Activated naive CD8-positive, alpha-beta T cell treated with anti-CD3 and anti-CD28 coated beads, Interleukin-2, amount 50 U/mL, for 24 hours (primary cell): ENCODE measurements at regions not wholly inside any gene's neighbourhood (a gene's known extent, or its start where the extent isn't known, plus 50 kb on each side); places are given as distances from the start of the nearest gene placed in this dataset.

Source experiments
- ATAC-seq: fragments of 150-1000 bp; cut with Tn5 transposase; one replicate; pipeline ENCODE4 v1.10.0; 2021
- DNase-seq: peaks from one replicate; pipeline ENCODE4 v3.0.0; 2021
- H3K27ac Mint-ChIP-seq: one replicate; pipeline ENCODE4 v1.8.0; 2021; ENCODE audit warnings: mild to moderate bottlenecking, mixed read lengths
- H3K27me3 Mint-ChIP-seq: one replicate; pipeline ENCODE4 v1.8.0; 2021; ENCODE audit warnings: mixed read lengths
- H3K36me3 Mint-ChIP-seq: one replicate; pipeline ENCODE4 v1.8.0; 2021; ENCODE audit warnings: low read depth, mixed read lengths
- H3K4me1 Mint-ChIP-seq: one replicate; pipeline ENCODE4 v1.8.0; 2021; ENCODE audit warnings: mixed read lengths
- H3K4me3 Mint-ChIP-seq: one replicate; pipeline ENCODE4 v1.8.0; 2021; ENCODE audit warnings: mild to moderate bottlenecking, moderate library complexity, mixed read lengths
- H3K9me3 Mint-ChIP-seq: one replicate; pipeline ENCODE4 v1.8.0; 2021; ENCODE audit warnings: mixed read lengths

- Mint-ChIP-seq H3K27me3 (no peaks in the 10 kb centered on the region), H3K4me3 (no peak overlapping the region), H3K27ac (no peak overlapping the region), H3K36me3 (no peaks in the 10 kb centered on the region), H3K9me3 (peaks cover 6% of the 10 kb centered on the region), H3K4me1 (no peaks in the 10 kb centered on the region)
- no peak for ATAC-seq
- no peak for DNase-seq
These were observed 1475.5 kb upstream of the AGA start for GRCh38 chr4:178917756-178918155.

- ATAC-seq = no peak
- Mint-ChIP-seq H3K27me3 (no peaks in the 10 kb centered on the region), H3K4me3 (no peak overlapping the region)
These were observed 1494.9 kb upstream of the AGA start for GRCh38 chr4:178937130-178937529.

DNA sequence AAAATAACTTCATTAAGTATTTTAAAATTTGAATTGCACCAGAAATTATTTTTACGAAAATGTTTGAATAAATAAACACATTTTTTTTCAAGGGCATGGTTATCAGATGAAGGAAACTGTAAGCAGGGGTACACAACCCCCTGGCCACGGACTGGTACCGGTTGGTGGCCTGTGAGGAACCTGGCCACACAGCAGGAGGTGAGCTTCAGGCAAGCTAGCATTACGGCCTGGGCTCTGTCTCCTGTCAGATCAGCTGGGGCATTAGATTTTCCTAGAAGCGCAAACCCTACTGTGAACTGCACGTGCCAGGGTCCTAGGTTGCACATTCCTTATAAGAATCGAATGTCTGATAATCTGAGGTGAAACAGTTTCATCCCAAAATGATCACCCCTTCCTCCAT lies 1499.7 kb upstream of the AGA start:
- H3K27me3 Mint-ChIP-seq = no peaks in the 10 kb centered on the region
- ATAC-seq = no peak

More at GRCh38 chr4:178937130-178937529, 1494.9 kb upstream of the AGA start:
- no peak for DNase-seq
- Mint-ChIP-seq H3K27ac (no peak overlapping the region), H3K9me3 (peaks cover 14% of the 10 kb centered on the region), H3K4me1 (no peaks in the 10 kb centered on the region), H3K36me3 (no peaks in the 10 kb centered on the region)

DNA sequence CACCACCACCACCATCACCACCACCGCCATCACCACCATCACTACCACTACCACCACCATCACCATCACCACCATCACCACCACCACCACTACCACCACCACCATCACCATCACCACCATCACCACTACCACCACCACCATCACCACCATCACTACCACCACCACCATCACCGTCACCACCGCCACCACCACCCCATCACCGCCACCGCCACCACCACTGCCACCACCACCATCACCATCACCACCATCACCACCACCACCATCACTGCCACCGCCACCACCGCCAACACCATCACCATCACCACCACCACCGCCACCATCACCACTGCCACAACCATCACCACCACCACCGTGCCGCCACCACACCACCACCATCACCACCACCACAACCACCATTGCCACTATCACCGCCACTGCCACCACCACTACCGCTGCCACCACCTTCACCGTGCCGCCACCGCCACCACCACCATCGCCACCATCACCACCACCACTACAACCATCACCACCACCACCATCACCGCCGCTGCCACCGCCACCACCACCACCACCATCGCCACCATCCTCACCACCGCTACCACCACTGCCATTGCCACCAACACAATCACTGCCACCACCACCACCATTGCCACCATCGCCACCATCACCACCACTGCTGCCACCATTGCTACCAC lies 1511.3 kb upstream of the AGA start:
- Mint-ChIP-seq H3K4me3 (no peak overlapping the region), H3K27me3 (no peaks in the 10 kb centered on the region), H3K36me3 (no peaks in the 10 kb centered on the region), H3K27ac (no peak overlapping the region), H3K9me3 (peaks cover 14% of the 10 kb centered on the region), H3K4me1 (no peaks in the 10 kb centered on the region)
- DNase-seq = no peak
- no peak for ATAC-seq

More for the DNA sequence above, 1499.7 kb upstream of the AGA start:
- Mint-ChIP-seq H3K9me3 (peaks cover 8% of the 10 kb centered on the region), H3K36me3 (no peaks in the 10 kb centered on the region), H3K4me3 (no peak overlapping the region), H3K27ac (no peak overlapping the region), H3K4me1 (no peaks in the 10 kb centered on the region)
- no peak for DNase-seq

DNA sequence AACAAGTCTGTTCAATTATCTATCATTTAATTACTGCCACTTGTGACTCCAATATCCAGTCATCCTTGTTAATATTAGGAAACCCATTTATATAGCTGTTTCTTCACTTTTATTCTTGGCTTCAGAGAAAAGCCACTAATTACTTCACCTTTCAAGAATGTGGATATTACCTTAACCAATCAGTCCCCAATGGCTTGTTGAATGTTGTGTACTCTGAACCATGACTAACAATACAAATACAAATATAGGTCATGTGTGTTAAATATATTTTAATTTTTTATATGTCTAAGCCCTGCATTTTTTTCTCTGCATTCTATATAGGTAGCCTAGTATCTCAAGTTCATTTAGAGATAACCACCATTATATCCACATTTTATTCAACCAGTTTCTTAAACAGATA lies 1513.4 kb upstream of the AGA start:
- Mint-ChIP-seq H3K27ac (no peak overlapping the region), H3K36me3 (no peaks in the 10 kb centered on the region), H3K9me3 (peaks cover 17% of the 10 kb centered on the region)

DNA sequence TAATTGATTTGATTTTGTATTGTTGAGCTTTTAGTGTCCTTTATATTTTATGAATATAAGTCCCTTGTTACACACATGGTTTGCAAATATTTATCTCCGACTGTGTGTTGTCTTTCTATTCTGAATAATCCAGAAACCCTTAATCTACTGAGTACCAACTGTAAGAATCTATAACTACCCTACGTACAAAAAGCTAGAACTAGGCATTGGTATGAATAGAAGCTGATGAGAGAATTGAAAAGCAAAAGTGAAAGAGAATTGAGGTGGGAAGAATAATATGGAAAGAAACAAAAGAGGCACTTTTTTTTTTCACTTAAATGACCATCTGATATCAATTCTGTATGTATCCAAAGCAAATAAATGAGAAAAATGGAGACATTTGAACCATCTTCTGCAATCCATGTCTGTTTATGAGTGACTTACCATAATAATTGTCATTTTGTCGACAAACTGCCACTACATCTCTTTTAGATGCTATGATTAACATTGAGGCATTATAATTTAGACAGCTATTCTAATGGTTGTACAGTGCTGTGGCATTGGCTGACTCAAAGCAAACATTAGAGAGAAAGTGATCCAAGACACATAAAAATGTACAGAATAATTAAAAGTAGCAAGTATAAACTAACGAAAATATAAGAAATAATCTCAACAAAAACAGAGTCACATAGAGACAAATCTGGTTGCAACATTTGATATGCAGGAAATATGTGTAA lies 1516.6 kb upstream of the AGA start:
- Mint-ChIP-seq H3K9me3 (peaks cover 14% of the 10 kb centered on the region), H3K4me1 (no peaks in the 10 kb centered on the region), H3K4me3 (no peak overlapping the region), H3K27ac (no peak overlapping the region), H3K36me3 (no peaks in the 10 kb centered on the region), H3K27me3 (no peaks in the 10 kb centered on the region)
- ATAC-seq (no peak), DNase-seq (no peak)

More for the DNA sequence above, 1513.4 kb upstream of the AGA start:
- DNase-seq = no peak
- Mint-ChIP-seq H3K27me3 (no peaks in the 10 kb centered on the region), H3K4me3 (no peak overlapping the region), H3K4me1 (no peaks in the 10 kb centered on the region)
- ATAC-seq = no peak

- Mint-ChIP-seq H3K9me3 (peaks cover 11% of the 10 kb centered on the region), H3K4me3 (no peak overlapping the region), H3K27ac (no peak overlapping the region), H3K27me3 (no peaks in the 10 kb centered on the region), H3K4me1 (no peaks in the 10 kb centered on the region), H3K36me3 (no peaks in the 10 kb centered on the region)
- ATAC-seq (no peak), DNase-seq (no peak)
These were observed 1521.3 kb upstream of the AGA start for GRCh38 chr4:178963446-178964045.

DNA sequence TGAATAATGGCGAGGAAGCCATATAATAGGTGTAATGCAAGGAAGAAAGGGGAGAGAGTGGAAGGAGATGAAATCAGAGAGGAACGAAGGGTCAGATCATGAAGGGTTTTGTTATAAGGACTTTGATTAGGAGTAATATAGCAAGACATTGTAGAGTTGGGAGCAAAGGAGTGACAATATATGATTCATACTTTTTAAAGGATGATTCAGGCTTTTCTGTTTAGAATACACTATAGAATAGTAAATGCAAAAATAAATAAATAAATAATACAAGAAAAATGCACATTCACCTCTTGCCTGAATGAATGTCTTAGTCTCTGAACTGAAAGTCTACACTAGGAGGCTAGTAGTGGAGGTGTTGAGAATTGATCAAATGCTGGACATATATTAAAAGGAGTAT lies 1524.4 kb upstream of the AGA start:
- Mint-ChIP-seq H3K27me3 (no peaks in the 10 kb centered on the region), H3K27ac (no peak overlapping the region), H3K36me3 (no peaks in the 10 kb centered on the region), H3K4me1 (no peaks in the 10 kb centered on the region), H3K9me3 (peaks cover 13% of the 10 kb centered on the region), H3K4me3 (no peak overlapping the region)
- ATAC-seq = no peak
- no peak for DNase-seq

GRCh38 chr4:178970433-178971140 lies 1528.3 kb upstream of the AGA start:
- Mint-ChIP-seq H3K36me3 (no peaks in the 10 kb centered on the region), H3K4me1 (no peaks in the 10 kb centered on the region), H3K27me3 (no peaks in the 10 kb centered on the region), H3K9me3 (peaks cover 13% of the 10 kb centered on the region), H3K27ac (no peak overlapping the region), H3K4me3 (no peak overlapping the region)
- ATAC-seq (no peak), DNase-seq (no peak)

DNA sequence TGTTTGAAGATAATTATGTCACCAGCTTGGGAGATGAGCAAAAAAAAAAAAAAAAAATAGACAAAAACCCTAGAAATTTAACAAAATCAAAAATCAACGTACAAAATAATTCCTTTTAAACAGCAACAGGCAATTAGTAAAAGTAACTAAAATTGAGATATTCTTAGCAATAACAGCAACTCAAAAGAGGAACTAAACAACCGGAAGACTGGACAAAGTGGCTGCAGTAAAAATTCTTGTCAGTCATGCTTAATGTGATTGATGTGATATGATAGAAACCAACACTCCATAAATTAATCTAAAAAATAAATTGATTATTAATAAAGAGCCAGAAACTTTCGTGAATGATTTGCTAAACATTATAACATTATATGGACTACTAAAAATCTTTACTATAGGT lies 1534.6 kb upstream of the AGA start:
- Mint-ChIP-seq H3K27me3 (no peaks in the 10 kb centered on the region), H3K4me3 (no peak overlapping the region), H3K4me1 (no peaks in the 10 kb centered on the region), H3K9me3 (no peaks in the 10 kb centered on the region), H3K36me3 (no peaks in the 10 kb centered on the region), H3K27ac (no peak overlapping the region)
- DNase-seq = no peak
- no peak for ATAC-seq

DNA sequence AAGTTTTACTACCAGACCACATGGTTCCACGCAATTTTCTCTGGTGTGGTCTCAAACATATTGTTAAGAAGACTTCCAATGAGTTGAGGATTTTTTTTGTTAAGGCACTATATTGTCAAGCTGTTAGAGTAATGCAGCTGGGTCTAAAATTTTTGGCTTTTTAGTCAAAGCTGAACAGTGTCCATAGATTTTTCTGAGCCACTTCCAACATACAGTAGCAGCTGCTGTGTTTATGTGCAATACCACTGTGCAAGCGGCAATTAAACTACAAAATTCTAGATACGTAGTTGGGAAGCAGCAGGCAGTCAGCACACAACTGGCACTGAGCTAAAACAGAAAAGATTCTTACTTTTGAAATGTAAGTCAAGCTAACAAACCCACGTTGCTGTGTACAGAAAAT lies 1551.1 kb upstream of the AGA start:
- H3K9me3 Mint-ChIP-seq = peaks cover 4% of the 10 kb centered on the region
- H3K4me1 Mint-ChIP-seq = no peaks in the 10 kb centered on the region
- DNase-seq (no peak), ATAC-seq (no peak)
- H3K27ac Mint-ChIP-seq = no peak overlapping the region
- H3K36me3 Mint-ChIP-seq = no peaks in the 10 kb centered on the region
- H3K27me3 Mint-ChIP-seq = no peaks in the 10 kb centered on the region
- H3K4me3 Mint-ChIP-seq = no peak overlapping the region

DNA sequence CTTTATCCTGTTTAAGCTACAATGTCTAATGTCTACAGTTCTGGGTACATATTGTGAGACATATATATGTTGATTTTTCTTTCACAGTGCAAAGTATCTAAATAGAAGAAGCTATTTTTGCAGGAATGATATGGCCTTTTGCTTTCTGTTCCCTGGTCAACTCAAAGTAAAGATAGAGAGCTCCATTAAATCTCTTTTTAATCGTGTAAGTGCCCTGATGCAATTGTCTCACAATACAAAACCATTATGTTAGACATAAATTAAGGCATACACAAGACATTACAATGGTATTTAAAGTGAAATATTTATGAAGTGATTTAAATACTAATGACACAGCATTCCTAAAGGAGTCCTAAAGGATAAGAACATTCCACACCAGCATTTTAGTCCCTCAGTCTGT lies 1559.7 kb upstream of the AGA start:
- H3K4me1 Mint-ChIP-seq = no peaks in the 10 kb centered on the region
- H3K9me3 Mint-ChIP-seq = peaks cover 12% of the 10 kb centered on the region
- no peak overlapping the region for H3K27ac Mint-ChIP-seq
- DNase-seq (no peak), ATAC-seq (no peak)
- no peaks in the 10 kb centered on the region for H3K36me3 Mint-ChIP-seq
- H3K27me3 Mint-ChIP-seq = no peaks in the 10 kb centered on the region
- H3K4me3 Mint-ChIP-seq = no peak overlapping the region

DNA sequence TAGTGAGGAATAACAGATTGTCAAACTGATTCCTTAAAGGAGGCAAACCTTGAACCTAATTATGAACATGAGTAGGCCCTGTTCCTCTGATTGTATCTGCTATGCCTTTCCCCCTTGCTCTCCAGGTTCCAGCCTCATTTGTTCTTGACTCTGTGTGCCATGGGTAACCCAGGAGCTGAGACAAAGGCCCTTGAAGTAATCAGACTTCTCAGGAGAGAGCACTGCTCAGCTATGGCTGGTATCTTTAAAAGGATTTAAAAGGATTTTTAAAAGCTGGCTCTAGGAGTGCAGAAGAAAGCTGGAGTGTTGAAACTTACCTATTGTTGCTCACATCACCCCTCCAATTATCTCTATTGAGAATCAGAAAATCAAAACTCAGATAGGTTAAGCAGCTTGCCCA lies 1565.5 kb upstream of the AGA start:
- Mint-ChIP-seq H3K9me3 (peaks cover 13% of the 10 kb centered on the region), H3K4me3 (no peak overlapping the region), H3K27ac (no peak overlapping the region), H3K4me1 (no peaks in the 10 kb centered on the region), H3K36me3 (no peaks in the 10 kb centered on the region), H3K27me3 (no peaks in the 10 kb centered on the region)
- ATAC-seq (no peak), DNase-seq (no peak)

- Mint-ChIP-seq H3K4me3 (no peak overlapping the region), H3K36me3 (no peaks in the 10 kb centered on the region), H3K4me1 (no peaks in the 10 kb centered on the region), H3K27me3 (no peaks in the 10 kb centered on the region), H3K9me3 (peaks cover 31% of the 10 kb centered on the region), H3K27ac (no peak overlapping the region)
- ATAC-seq (no peak), DNase-seq (no peak)
These were observed 1575.3 kb upstream of the AGA start for GRCh38 chr4:179017581-179017980.

DNA sequence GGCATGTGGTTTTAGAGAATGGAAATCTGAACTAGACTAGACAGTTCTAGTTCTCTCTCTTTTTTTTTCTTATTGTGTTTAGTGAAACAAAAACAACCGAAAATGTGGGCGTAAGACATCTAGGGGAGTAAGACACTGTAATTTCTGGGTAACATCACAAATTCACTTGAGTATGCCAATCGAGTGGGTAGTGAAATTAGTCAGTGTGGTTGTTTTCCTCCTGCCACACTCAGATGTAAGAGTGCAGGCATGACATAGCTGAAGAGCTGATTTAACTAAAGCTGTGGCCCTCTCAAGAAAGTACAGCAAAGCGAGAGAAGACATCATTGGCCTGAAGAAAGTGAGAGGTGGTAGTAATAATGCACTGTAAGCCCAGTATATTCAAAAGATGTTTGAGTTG lies 1585.3 kb upstream of the AGA start:
- no peak overlapping the region for H3K4me3 Mint-ChIP-seq
- no peak for DNase-seq
- no peak overlapping the region for H3K27ac Mint-ChIP-seq
- no peak for ATAC-seq
- no peaks in the 10 kb centered on the region for H3K27me3 Mint-ChIP-seq
- H3K36me3 Mint-ChIP-seq = no peaks in the 10 kb centered on the region
- no peaks in the 10 kb centered on the region for H3K4me1 Mint-ChIP-seq
- H3K9me3 Mint-ChIP-seq = peaks cover 20% of the 10 kb centered on the region
